Natural killer cell (primary cell): ENCODE measurements at regions not wholly inside any gene's neighbourhood (a gene's known extent, or its start where the extent isn't known, plus 50 kb on each side); places are given as distances from the start of the nearest gene placed in this dataset.

Source experiments
- ATAC-seq, 3 donors: fragments of 150-1000 bp in 2 of 3; fragments of 200-7000 bp in 1 of 3; cut with Tn5 transposase; 1 replicate in 1 of 3; 2 replicates in 2 of 3; pipeline ENCODE4 v1.10.0; 2021; ENCODE audit warnings: mild to moderate bottlenecking in 2 of 3, moderate library complexity in 2 of 3
- DNase-seq, 2 donors: peaks; one replicate each; pipeline versions ENCODE4 v3.0.0 to v3.0.0-alpha.2; 2013 to 2021; ENCODE audit warnings: mixed read lengths in 1 of 2
- H3K27ac ChIP-seq: one replicate; pipeline ENCODE4 v1.5.1; 2013; ENCODE audit warnings: mild to moderate bottlenecking, low read length
- H3K27me3 ChIP-seq: one replicate; pipeline ENCODE4 v1.6.1; 2013; ENCODE audit warnings: low read length; ENCODE audit not compliant: control insufficient read depth, insufficient read depth
- H3K36me3 ChIP-seq: one replicate; pipeline ENCODE4 v1.6.1; 2013; ENCODE audit warnings: low read length; ENCODE audit not compliant: control insufficient read depth, insufficient read depth
- H3K4me1 ChIP-seq: one replicate; pipeline ENCODE4 v1.6.1; 2013; ENCODE audit warnings: low read length; ENCODE audit not compliant: control insufficient read depth, insufficient read depth
- H3K4me3 ChIP-seq: one replicate; pipeline ENCODE4 v1.5.1; 2013; ENCODE audit warnings: low read length
- H3K9me3 ChIP-seq: one replicate; pipeline ENCODE4 v1.6.1; 2013; ENCODE audit warnings: low read length; ENCODE audit not compliant: control insufficient read depth, insufficient read depth
- H3K27ac Mint-ChIP-seq, 2 donors: one replicate each; pipeline ENCODE4 v1.8.0; 2022; ENCODE audit warnings: mild to moderate bottlenecking in 2 of 2, mixed read lengths in 2 of 2, moderate library complexity in 1 of 2
- H3K27me3 Mint-ChIP-seq, 2 donors: one replicate each; pipeline ENCODE4 v1.8.0; 2022; ENCODE audit warnings: low read depth in 2 of 2, mixed read lengths in 2 of 2
- H3K36me3 Mint-ChIP-seq: one replicate; pipeline ENCODE4 v1.8.0; 2022; ENCODE audit warnings: mixed read lengths
- H3K4me1 Mint-ChIP-seq, 2 donors: one replicate each; pipeline ENCODE4 v1.8.0; 2022; ENCODE audit warnings: mixed read lengths in 2 of 2
- H3K4me3 Mint-ChIP-seq: one replicate; pipeline ENCODE4 v1.8.0; 2022; ENCODE audit warnings: mild to moderate bottlenecking, moderate library complexity, mixed read lengths
- H3K9me3 Mint-ChIP-seq, 2 donors: one replicate each; pipeline ENCODE4 v1.8.0; 2022; ENCODE audit warnings: mixed read lengths in 2 of 2
- WGBS: methylation state at CpG from one replicate; pipeline ENCODE4 v1.1.7; 2013; ENCODE audit warnings: missing lambda C conversion rate; ENCODE audit not compliant: insufficient coverage; 5-methylcytosine and 5-hydroxymethylcytosine counted together
- intact Hi-C: fragments of 100-400 bp; cut with micrococcal nuclease; formaldehyde crosslinking; loops from one replicate; pipeline ENCODE4 v1.14.2; 2022
- TF ChIP-seq, protein P1 (sequence below): fragments of 200-600 bp; IDR thresholded peaks from one replicate; pipeline ENCODE4 v1.8.0; 2022; ENCODE audit warnings: antibody characterized with exemption

GRCh38 chr6:91330896-91331295, 744.0 kb upstream of the MAP3K7 start:
- no peak for ATAC-seq
- Histone ChIP-seq H3K9me3 (no peaks in the 10 kb centered on the region), H3K4me3 (no peak overlapping the region), H3K36me3 (no peaks in the 10 kb centered on the region), H3K4me1 (no peaks in the 10 kb centered on the region), H3K27ac (no peak overlapping the region), H3K27me3 (no peaks in the 10 kb centered on the region)
- Mint-ChIP-seq H3K4me1 (no peaks in the 10 kb centered on the region), H3K27ac (no peak overlapping the region), H3K4me3 (no peak overlapping the region), H3K9me3 (peaks cover 3% of the 10 kb centered on the region in 2 donors), H3K36me3 (no peaks in the 10 kb centered on the region), H3K27me3 (no peaks in the 10 kb centered on the region)
- TF ChIP-seq, protein P1, sequence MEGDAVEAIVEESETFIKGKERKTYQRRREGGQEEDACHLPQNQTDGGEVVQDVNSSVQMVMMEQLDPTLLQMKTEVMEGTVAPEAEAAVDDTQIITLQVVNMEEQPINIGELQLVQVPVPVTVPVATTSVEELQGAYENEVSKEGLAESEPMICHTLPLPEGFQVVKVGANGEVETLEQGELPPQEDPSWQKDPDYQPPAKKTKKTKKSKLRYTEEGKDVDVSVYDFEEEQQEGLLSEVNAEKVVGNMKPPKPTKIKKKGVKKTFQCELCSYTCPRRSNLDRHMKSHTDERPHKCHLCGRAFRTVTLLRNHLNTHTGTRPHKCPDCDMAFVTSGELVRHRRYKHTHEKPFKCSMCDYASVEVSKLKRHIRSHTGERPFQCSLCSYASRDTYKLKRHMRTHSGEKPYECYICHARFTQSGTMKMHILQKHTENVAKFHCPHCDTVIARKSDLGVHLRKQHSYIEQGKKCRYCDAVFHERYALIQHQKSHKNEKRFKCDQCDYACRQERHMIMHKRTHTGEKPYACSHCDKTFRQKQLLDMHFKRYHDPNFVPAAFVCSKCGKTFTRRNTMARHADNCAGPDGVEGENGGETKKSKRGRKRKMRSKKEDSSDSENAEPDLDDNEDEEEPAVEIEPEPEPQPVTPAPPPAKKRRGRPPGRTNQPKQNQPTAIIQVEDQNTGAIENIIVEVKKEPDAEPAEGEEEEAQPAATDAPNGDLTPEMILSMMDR: no peak
- 94% methylated on average over 1 of the region's 1 CpG for WGBS
- intact Hi-C loops: no loop called here
- no peak for DNase-seq

- H3K36me3 ChIP-seq: no peaks in the 10 kb centered on the region
- H3K27ac ChIP-seq: no peak overlapping the region
- no peak overlapping the region for H3K27ac Mint-ChIP-seq
- H3K36me3 Mint-ChIP-seq: no peaks in the 10 kb centered on the region
- DNase-seq (no peak), ATAC-seq (no peak)
- H3K9me3 Mint-ChIP-seq: peaks cover 0 to 3% of the 10 kb centered on the region in 2 donors
- H3K4me3 Mint-ChIP-seq: no peak overlapping the region
- no peaks in the 10 kb centered on the region for H3K27me3 ChIP-seq
- H3K27me3 Mint-ChIP-seq: no peaks in the 10 kb centered on the region
- H3K4me3 ChIP-seq: no peak overlapping the region
- H3K4me1 Mint-ChIP-seq: no peaks in the 10 kb centered on the region
- 86% methylated on average over 3 of the region's 3 CpGs for WGBS
- no peaks in the 10 kb centered on the region for H3K4me1 ChIP-seq
- intact Hi-C loops: no loop called here
- H3K9me3 ChIP-seq: no peaks in the 10 kb centered on the region
- TF ChIP-seq, protein P1: no peak
Observed at GRCh38 chr6:91328241-91328640, 741.4 kb upstream of the MAP3K7 start.

GRCh38 chr6:91324711-91325110, 737.8 kb upstream of the MAP3K7 start:
- no peak overlapping the region for H3K4me3 ChIP-seq
- Mint-ChIP-seq H3K27me3 (no peaks in the 10 kb centered on the region), H3K27ac (no peak overlapping the region), H3K4me3 (no peak overlapping the region), H3K36me3 (no peaks in the 10 kb centered on the region), H3K9me3 (peaks cover 0 to under 1% of the 10 kb centered on the region in 2 donors), H3K4me1 (no peaks in the 10 kb centered on the region)
- no peaks in the 10 kb centered on the region for H3K9me3 ChIP-seq
- intact Hi-C loops: no loop called here
- no peaks in the 10 kb centered on the region for H3K27me3 ChIP-seq
- H3K27ac ChIP-seq: no peak overlapping the region
- DNase-seq: no peak
- H3K4me1 ChIP-seq: no peaks in the 10 kb centered on the region
- 93% methylated on average over 2 of the region's 2 CpGs for WGBS
- H3K36me3 ChIP-seq: no peaks in the 10 kb centered on the region
- ATAC-seq: no peak
- TF ChIP-seq, protein P1: no peak

DNA sequence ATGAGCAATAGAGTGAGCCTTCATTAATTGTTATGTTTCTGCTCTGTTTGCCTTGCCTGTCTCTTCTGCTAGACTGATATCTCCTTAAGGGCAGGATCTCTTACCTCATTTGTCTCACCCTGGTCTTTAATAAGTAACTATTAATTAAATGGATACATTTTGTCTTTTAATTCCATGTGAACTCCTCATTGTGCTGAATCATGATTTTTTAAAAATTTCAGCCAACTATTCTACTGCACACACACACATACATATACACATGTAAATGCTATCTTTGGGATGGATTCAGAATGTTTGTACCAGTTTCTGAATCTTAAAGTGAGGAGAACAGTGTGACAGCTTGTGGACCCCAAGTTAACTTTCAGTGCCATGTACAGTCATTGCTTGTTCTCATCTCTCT, 731.1 kb upstream of the MAP3K7 start:
- TF ChIP-seq, protein P1: no peak

More for the DNA sequence above, 731.1 kb upstream of the MAP3K7 start:
- intact Hi-C loops: no loop called here
- H3K27ac ChIP-seq: no peak overlapping the region
- H3K36me3 ChIP-seq: no peaks in the 10 kb centered on the region
- no peaks in the 10 kb centered on the region for H3K9me3 ChIP-seq
- H3K27me3 Mint-ChIP-seq: no peaks in the 10 kb centered on the region
- H3K27ac Mint-ChIP-seq: no peak overlapping the region
- H3K4me1 ChIP-seq: no peaks in the 10 kb centered on the region
- H3K9me3 Mint-ChIP-seq: peaks cover 0 to 10% of the 10 kb centered on the region in 2 donors
- no peak overlapping the region for H3K4me3 Mint-ChIP-seq
- no peaks in the 10 kb centered on the region for H3K36me3 Mint-ChIP-seq
- no peak overlapping the region for H3K4me3 ChIP-seq
- ATAC-seq (no peak), DNase-seq (no peak)
- no peaks in the 10 kb centered on the region for H3K27me3 ChIP-seq
- H3K4me1 Mint-ChIP-seq: no peaks in the 10 kb centered on the region
